Liver (tissue), 2 donors: ENCODE measurements at regions not wholly inside any gene's neighbourhood (a gene's known extent, or its start where the extent isn't known, plus 50 kb on each side); places are given as distances from the start of the nearest gene placed in this dataset.

Experiments used
- TF ChIP-seq, protein P1 (sequence below): fragments of 150-350 bp; IDR thresholded peaks from 2 replicates; pipeline ENCODE4 v1.5.1; 2017; ENCODE audit warnings: improper control_type of control experiment, low read depth, low read length; ENCODE audit not compliant: missing input control
- TF ChIP-seq, protein P2 (sequence below): IDR thresholded peaks from 2 replicates; pipeline ENCODE4 v1.6.1; 2016; ENCODE audit warnings: antibody characterized with exemption
- donor health status: healthy.

DNA sequence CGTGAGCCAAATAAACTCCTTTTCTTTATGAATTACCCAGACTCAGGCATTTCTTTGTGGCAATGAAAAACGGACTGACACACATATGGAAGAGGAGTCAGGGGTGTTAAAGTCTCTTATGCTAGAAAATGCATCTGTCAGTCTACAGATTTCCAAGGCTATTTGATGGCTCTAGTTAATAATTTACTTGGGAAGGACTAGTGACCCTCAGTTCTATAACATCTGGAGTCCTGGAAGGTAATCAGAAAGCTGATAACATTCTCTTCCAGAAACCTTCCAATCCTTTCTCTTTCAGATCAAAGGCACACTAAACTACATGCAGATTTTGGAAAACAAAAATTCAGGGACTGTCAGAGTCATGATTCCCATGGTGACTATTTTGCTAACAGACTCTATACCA lies 142.0 kb upstream of the TEX13D start:
- TF ChIP-seq, protein P1, sequence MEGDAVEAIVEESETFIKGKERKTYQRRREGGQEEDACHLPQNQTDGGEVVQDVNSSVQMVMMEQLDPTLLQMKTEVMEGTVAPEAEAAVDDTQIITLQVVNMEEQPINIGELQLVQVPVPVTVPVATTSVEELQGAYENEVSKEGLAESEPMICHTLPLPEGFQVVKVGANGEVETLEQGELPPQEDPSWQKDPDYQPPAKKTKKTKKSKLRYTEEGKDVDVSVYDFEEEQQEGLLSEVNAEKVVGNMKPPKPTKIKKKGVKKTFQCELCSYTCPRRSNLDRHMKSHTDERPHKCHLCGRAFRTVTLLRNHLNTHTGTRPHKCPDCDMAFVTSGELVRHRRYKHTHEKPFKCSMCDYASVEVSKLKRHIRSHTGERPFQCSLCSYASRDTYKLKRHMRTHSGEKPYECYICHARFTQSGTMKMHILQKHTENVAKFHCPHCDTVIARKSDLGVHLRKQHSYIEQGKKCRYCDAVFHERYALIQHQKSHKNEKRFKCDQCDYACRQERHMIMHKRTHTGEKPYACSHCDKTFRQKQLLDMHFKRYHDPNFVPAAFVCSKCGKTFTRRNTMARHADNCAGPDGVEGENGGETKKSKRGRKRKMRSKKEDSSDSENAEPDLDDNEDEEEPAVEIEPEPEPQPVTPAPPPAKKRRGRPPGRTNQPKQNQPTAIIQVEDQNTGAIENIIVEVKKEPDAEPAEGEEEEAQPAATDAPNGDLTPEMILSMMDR, result no peak
- TF ChIP-seq, protein P2, sequence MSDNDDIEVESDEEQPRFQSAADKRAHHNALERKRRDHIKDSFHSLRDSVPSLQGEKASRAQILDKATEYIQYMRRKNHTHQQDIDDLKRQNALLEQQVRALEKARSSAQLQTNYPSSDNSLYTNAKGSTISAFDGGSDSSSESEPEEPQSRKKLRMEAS, result no peak
